Right lobe of liver (tissue), 6 donors: ENCODE measurements at regions not wholly inside any gene's neighbourhood (a gene's known extent, or its start where the extent isn't known, plus 50 kb on each side); places are given as distances from the start of the nearest gene placed in this dataset.
"Not testable (repeated sequence)": the region's sequence is repeated elsewhere in the genome, so short reads cannot be mapped to it uniquely, and the experiment has no call there.

Experiments
- ATAC-seq, 4 donors: fragments of 200-7000 bp; cut with Tn5 transposase; one replicate each; pipeline ENCODE4 v1.9.1; 2020; ENCODE audit warnings: mild to moderate bottlenecking in 4 of 4, moderate library complexity in 4 of 4
- DNase-seq, 3 donors: peaks; one replicate each; pipeline ENCODE4 v3.0.0-alpha.2; 2020
- H3K27ac ChIP-seq, 3 donors: fragments of 200-600 bp; one replicate each; pipeline ENCODE4 v1.8.0; 2022
- H3K27me3 ChIP-seq, 2 donors: fragments of 200-600 bp; one replicate each; pipeline ENCODE4 v1.8.0; 2022
- H3K36me3 ChIP-seq, 4 donors: fragments of 200-600 bp; sonication (generic) in 1 of 4; one replicate each; pipeline versions ENCODE4 v1.5.1 to v1.8.0; 2017 to 2022; ENCODE audit warnings: control low read depth in 1 of 4
- H3K4me1 ChIP-seq, 4 donors: fragments of 200-600 bp; sonication (generic) in 1 of 4; one replicate each; pipeline versions ENCODE4 v1.5.1 to v1.8.0; 2017 to 2022; ENCODE audit warnings: control low read depth in 1 of 4
- H3K4me3 ChIP-seq, 3 donors: fragments of 200-600 bp; one replicate each; pipeline ENCODE4 v1.8.0; 2022
- H3K9me3 ChIP-seq, 4 donors: fragments of 200-600 bp; sonication (generic) in 1 of 4; one replicate each; pipeline versions ENCODE4 v1.5.1 to v1.8.0; 2017 to 2022; ENCODE audit warnings: control low read depth in 1 of 4
- POLR2A ChIP-seq: fragments of 450-650 bp; IDR thresholded peaks from one replicate; pipeline ENCODE4 v1.6.1; 2017; ENCODE audit warnings: antibody characterized with exemption, mild to moderate bottlenecking
- WGBS: methylation state at CpG from one replicate; pipeline ENCODE4 v1.1.6; 2018; ENCODE audit warnings: low coverage, low lambda C conversion rate; ENCODE audit not compliant: insufficient coverage; ENCODE audit errors: missing lambda C conversion rate; 5-methylcytosine and 5-hydroxymethylcytosine counted together
- intact Hi-C, 2 donors: fragments of 100-400 bp; cut with DNase I; formaldehyde crosslinking; loops; one replicate each; pipeline versions ENCODE4 v1.11.2 to v1.14.1; 2022
- TF ChIP-seq, protein P1 (sequence below), 4 donors: fragments of 200-600 bp in 3 of 4; fragments of 450-650 bp in 1 of 4; IDR thresholded peaks; one replicate each; pipeline versions ENCODE4 v1.5.1 to v1.8.0; 2016 to 2022; ENCODE audit warnings: antibody characterized with exemption in 4 of 4, mild to moderate bottlenecking in 2 of 4
- donor health status: DM: no; HTN: yes; CAD: no.
- donor health status: DM: no; HTN: no; CAD: no.
- donor health status: DM: no; HTN: no; CAD: no.
- donor health status: DM: no; HTN: yes; CAD: no.
- donor health status: DM: no; HTN: yes; CAD: no.

DNA sequence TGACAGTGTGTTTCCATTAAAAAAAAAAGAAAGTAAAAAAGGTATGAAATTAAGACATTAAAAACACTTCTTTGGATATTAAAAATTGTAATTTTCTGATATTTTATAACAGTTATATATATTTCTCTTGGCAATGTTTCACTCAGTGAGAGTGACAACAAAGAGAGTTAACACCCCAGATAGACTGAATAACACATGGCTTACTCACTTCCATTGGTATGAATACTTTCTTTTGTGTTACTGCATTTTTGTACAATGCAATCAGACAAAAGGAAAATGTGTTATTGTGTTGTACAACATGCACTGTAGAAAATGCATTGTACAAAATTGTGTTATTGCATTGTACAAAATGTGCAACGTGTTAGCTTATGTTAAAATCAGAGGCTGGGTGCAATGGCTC lies 676.6 kb upstream of the AMELY start:
- intact Hi-C loops, H3K4me3 ChIP-seq, H3K9me3 ChIP-seq, H3K27me3 ChIP-seq, ATAC-seq, H3K4me1 ChIP-seq, DNase-seq, H3K36me3 ChIP-seq, H3K27ac ChIP-seq: not testable (repeated sequence)
- WGBS, result no CpG with 5 or more reads among the region's 1 CpG

DNA sequence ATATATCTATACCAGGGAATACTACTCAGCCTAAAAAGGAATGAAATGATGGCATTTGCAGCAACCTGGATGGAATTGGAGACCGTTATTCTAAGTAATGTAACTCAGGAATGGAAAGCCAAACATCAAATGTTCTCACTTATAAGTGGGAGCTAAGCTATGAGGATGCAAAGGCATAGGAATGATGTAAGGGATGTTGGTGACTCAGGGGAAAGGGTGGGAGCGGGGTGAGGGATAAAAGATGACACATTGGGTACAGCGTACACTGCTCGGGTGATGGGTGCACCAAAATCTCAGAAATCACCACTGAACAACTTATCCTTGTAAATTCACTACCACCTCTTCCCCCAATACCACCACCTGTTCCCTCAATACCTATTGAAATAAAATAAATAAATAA lies 651.0 kb upstream of the AMELY start:
- TF ChIP-seq, protein P1, sequence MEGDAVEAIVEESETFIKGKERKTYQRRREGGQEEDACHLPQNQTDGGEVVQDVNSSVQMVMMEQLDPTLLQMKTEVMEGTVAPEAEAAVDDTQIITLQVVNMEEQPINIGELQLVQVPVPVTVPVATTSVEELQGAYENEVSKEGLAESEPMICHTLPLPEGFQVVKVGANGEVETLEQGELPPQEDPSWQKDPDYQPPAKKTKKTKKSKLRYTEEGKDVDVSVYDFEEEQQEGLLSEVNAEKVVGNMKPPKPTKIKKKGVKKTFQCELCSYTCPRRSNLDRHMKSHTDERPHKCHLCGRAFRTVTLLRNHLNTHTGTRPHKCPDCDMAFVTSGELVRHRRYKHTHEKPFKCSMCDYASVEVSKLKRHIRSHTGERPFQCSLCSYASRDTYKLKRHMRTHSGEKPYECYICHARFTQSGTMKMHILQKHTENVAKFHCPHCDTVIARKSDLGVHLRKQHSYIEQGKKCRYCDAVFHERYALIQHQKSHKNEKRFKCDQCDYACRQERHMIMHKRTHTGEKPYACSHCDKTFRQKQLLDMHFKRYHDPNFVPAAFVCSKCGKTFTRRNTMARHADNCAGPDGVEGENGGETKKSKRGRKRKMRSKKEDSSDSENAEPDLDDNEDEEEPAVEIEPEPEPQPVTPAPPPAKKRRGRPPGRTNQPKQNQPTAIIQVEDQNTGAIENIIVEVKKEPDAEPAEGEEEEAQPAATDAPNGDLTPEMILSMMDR (IDR thresholded peaks at IDR 0.05), result no peak
- TF ChIP-seq POLR2A, result no peak
- WGBS, result no CpG with 5 or more reads among the region's 4 CpGs

DNA sequence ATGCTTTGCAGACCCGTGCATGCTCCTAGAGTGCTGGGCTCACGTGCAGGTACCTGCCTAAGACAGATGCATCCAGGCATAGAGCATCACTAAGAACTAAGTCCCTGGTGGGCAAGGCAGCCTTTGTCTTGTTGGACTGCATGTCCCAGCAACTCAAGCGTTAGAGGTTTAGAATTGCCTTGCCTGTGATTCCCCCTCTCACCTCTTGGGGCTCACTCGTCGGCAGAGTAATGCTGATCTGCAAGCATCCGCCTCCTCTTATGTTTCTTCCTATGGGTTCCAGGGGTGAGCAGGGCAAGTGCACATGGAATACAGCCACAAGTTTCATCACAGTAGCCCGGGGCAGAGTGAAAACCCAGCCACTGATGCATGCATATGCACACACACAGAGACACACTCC lies 646.1 kb upstream of the AMELY start:
- TF ChIP-seq, protein P1 (IDR thresholded peaks at IDR 0.05), result no peak
- no peak for TF ChIP-seq POLR2A
- Histone ChIP-seq H3K36me3 (no peaks in the 10 kb centered on the region), H3K27ac (no peak overlapping the region), H3K9me3 (no peaks in the 10 kb centered on the region), H3K4me3 (no peak overlapping the region), H3K4me1 (no peaks in the 10 kb centered on the region), H3K27me3 (no peaks in the 10 kb centered on the region)
- ATAC-seq (no peak), DNase-seq (no peak)
- intact Hi-C loops, result no loop called here
- no CpG with 5 or more reads among the region's 7 CpGs for WGBS

More for the DNA sequence above, 651.0 kb upstream of the AMELY start:
- no peaks in the 10 kb centered on the region for H3K36me3 ChIP-seq
- H3K9me3 ChIP-seq, result no peaks in the 10 kb centered on the region
- H3K27me3 ChIP-seq, result no peaks in the 10 kb centered on the region
- no peak for ATAC-seq
- no peak for DNase-seq
- intact Hi-C loops, result no loop called here
- no peak overlapping the region for H3K27ac ChIP-seq
- H3K4me3 ChIP-seq, result no peak overlapping the region
- no peaks in the 10 kb centered on the region for H3K4me1 ChIP-seq

GRCh38 chrY:7555006-7555405 lies 643.5 kb upstream of the AMELY start:
- intact Hi-C loops, result no loop called here

GRCh38 chrY:7545060-7545459 lies 633.5 kb upstream of the AMELY start:
- DNase-seq (no peak), ATAC-seq (no peak)
- WGBS, result no CpG with 5 or more reads among the region's 1 CpG
- Histone ChIP-seq H3K27ac (no peak overlapping the region), H3K36me3 (no peaks in the 10 kb centered on the region), H3K4me3 (no peak overlapping the region), H3K27me3 (no peaks in the 10 kb centered on the region), H3K4me1 (no peaks in the 10 kb centered on the region), H3K9me3 (no peaks in the 10 kb centered on the region)
- TF ChIP-seq, protein P1 (IDR thresholded peaks at IDR 0.05), result no peak
- no peak for TF ChIP-seq POLR2A
- intact Hi-C loops, result no loop called here

More at GRCh38 chrY:7555006-7555405, 643.5 kb upstream of the AMELY start:
- H3K9me3 ChIP-seq, result no peaks in the 10 kb centered on the region
- H3K27me3 ChIP-seq, result no peaks in the 10 kb centered on the region
- no CpG with 5 or more reads among the region's 6 CpGs for WGBS
- no peaks in the 10 kb centered on the region for H3K36me3 ChIP-seq
- DNase-seq (no peak), ATAC-seq (no peak)
- H3K4me3 ChIP-seq, result no peak overlapping the region
- TF ChIP-seq POLR2A, result no peak
- TF ChIP-seq, protein P1 (IDR thresholded peaks at IDR 0.05), result no peak
- H3K4me1 ChIP-seq, result no peaks in the 10 kb centered on the region
- H3K27ac ChIP-seq, result no peak overlapping the region
